ENCODE measurements at regions not wholly inside any gene's neighbourhood (a gene's known extent, or its start where the extent isn't known, plus 50 kb on each side); places are given as distances from the start of the nearest gene placed in this dataset.

- no peak for TF ChIP-seq ZFX (IDR thresholded peaks at IDR 0.05)
These were observed 1596.8 kb upstream of the SLC39A10 start (continued) for GRCh38 chr2:194060269-194060668.

- no peak for DNase-seq (ENCODE audit: low read depth, low spot score)
- ChIA-PET RAD21 (ENCODE audit: low non-redundant PET in 1 of 2, low total read pairs in 2 of 2, uncharacterized antibody in 2 of 2, unreplicated experiment in 2 of 2) (no interaction called here), CTCF (no interaction called here), POLR2A (no interaction called here)
- H3K9me3 ChIP-seq (ENCODE audit: control insufficient read depth in 1 of 2, insufficient read depth in 1 of 2, low read depth in 1 of 2, low read length in 2 of 2), result no peaks in the 10 kb centered on the region
- no peaks in the 10 kb centered on the region for H3K27me3 ChIP-seq (ENCODE audit: insufficient read depth, low read length)
- H2AFZ ChIP-seq (ENCODE audit: low read depth, low read length, poor library complexity, severe bottlenecking), result no peak overlapping the region
- H3K4me2 ChIP-seq (ENCODE audit: low read length), result no peak overlapping the region
- BruUV-seq (replicated peaks), result no TSS peak
- no peak overlapping the region for H3K9ac ChIP-seq (ENCODE audit: low read length)
- H4K20me1 ChIP-seq (ENCODE audit: insufficient read depth), result no peaks in the 10 kb centered on the region
- TF ChIP-seq ZNF274 (IDR thresholded peaks at IDR 0.05; ENCODE audit: low read depth, low read length) (no peak), POLR2A (IDR thresholded peaks at IDR 0.05; ENCODE audit: borderline replicate concordance, extremely low read depth, insufficient read depth, insufficient read length) (no peak), SIN3A (IDR thresholded peaks at IDR 0.05; ENCODE audit: low read depth) (no peak), SRF (IDR thresholded peaks at IDR 0.05; ENCODE audit: low read depth) (no peak), ATF3 (IDR thresholded peaks at IDR 0.05) (no peak), SP1 (IDR thresholded peaks at IDR 0.05; ENCODE audit: low read depth) (no peak), ZFX (IDR thresholded peaks at IDR 0.05) (no peak), EZH2phosphoT487 (IDR thresholded peaks at IDR 0.05; ENCODE audit: borderline replicate concordance) (no peak), JUND (IDR thresholded peaks at IDR 0.05) (no peak), ELF1 (IDR thresholded peaks at IDR 0.05; ENCODE audit: borderline replicate concordance, low read depth) (no peak), RAD21 (IDR thresholded peaks at IDR 0.05; ENCODE audit: low read depth) (no peak), EGR1 (IDR thresholded peaks at IDR 0.05; ENCODE audit: low read depth) (no peak)
- TF ChIP-seq, protein P1, sequence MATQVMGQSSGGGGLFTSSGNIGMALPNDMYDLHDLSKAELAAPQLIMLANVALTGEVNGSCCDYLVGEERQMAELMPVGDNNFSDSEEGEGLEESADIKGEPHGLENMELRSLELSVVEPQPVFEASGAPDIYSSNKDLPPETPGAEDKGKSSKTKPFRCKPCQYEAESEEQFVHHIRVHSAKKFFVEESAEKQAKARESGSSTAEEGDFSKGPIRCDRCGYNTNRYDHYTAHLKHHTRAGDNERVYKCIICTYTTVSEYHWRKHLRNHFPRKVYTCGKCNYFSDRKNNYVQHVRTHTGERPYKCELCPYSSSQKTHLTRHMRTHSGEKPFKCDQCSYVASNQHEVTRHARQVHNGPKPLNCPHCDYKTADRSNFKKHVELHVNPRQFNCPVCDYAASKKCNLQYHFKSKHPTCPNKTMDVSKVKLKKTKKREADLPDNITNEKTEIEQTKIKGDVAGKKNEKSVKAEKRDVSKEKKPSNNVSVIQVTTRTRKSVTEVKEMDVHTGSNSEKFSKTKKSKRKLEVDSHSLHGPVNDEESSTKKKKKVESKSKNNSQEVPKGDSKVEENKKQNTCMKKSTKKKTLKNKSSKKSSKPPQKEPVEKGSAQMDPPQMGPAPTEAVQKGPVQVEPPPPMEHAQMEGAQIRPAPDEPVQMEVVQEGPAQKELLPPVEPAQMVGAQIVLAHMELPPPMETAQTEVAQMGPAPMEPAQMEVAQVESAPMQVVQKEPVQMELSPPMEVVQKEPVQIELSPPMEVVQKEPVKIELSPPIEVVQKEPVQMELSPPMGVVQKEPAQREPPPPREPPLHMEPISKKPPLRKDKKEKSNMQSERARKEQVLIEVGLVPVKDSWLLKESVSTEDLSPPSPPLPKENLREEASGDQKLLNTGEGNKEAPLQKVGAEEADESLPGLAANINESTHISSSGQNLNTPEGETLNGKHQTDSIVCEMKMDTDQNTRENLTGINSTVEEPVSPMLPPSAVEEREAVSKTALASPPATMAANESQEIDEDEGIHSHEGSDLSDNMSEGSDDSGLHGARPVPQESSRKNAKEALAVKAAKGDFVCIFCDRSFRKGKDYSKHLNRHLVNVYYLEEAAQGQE (IDR thresholded peaks at IDR 0.05; ENCODE audit: low read depth), result no peak
- H3K79me2 ChIP-seq (ENCODE audit: insufficient read depth, low read length), result no peaks in the 10 kb centered on the region
- H3K36me3 ChIP-seq (ENCODE audit: control insufficient read depth in 1 of 2, insufficient read depth in 2 of 2, low read length in 2 of 2), result no peaks in the 10 kb centered on the region
- intact Hi-C loops (cut with micrococcal nuclease), result no loop called here
- no peaks in the 10 kb centered on the region for H3K4me1 ChIP-seq (ENCODE audit: control insufficient read depth in 1 of 2, insufficient read depth in 2 of 2, low read length in 2 of 2)
- H3K9me2 ChIP-seq (ENCODE audit: insufficient read depth), result no peaks in the 10 kb centered on the region
- H3K27ac ChIP-seq (ENCODE audit: low read depth, low read length), result no peak overlapping the region
- H3K4me3 ChIP-seq (replicated peaks in 1 of 2; ENCODE audit: low read depth in 1 of 2, low read length in 2 of 2), result no peak overlapping the region
- ATAC-seq, result no peak
These were observed 1602.7 kb upstream of the SLC39A10 start for GRCh38 chr2:194054313-194054712.

All from HCT116 (cell line).